ENCODE measurements at regions not wholly inside any gene's neighbourhood (a gene's known extent, or its start where the extent isn't known, plus 50 kb on each side); places are given as distances from the start of the nearest gene placed in this dataset.

DNA sequence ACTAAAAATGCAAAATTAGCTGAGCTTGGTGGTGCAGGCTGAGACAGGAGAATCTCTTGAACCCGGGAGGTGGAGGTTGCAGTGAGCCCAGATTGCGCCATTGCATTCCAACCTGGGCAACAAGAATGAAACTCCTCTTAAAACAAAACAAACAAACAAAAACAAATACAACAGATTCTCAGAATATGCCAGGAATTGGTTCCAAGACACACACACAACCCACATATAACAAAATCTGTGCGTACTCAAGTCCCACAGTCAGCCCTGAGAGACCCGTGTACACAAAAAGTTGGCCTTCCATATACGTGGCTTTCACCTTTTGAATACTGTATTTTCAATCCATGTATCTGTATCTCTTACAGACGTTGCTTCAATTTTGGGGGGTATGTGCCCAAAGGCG lies 98.9 kb upstream of the MARCKS start:
- Histone ChIP-seq H3K4me1 (peaks cover 5 to 6% (median 5%) of the 10 kb centered on the region in 4 donors), H3K4me3 (no peak overlapping the region), H3K27me3 (no peaks in the 10 kb centered on the region), H3K36me3 (no peaks in the 10 kb centered on the region), H3K27ac (peak overlapping the region in 1 of 4 donors; percentile 1), H3K9me3 (no peaks in the 10 kb centered on the region)
- ATAC-seq (ENCODE audit: low FRiP score in 2 of 2), result no peak
- WGBS, 2 donors, result 72 to 78% methylated on average over 7 of the region's 7 CpGs
- TF ChIP-seq POLR2A (IDR thresholded peaks at IDR 0.05) (no peak), POLR2AphosphoS5 (IDR thresholded peaks at IDR 0.05) (no peak), CTCF (IDR thresholded peaks at IDR 0.05) (no peak)
- no peak for DNase-seq

DNA sequence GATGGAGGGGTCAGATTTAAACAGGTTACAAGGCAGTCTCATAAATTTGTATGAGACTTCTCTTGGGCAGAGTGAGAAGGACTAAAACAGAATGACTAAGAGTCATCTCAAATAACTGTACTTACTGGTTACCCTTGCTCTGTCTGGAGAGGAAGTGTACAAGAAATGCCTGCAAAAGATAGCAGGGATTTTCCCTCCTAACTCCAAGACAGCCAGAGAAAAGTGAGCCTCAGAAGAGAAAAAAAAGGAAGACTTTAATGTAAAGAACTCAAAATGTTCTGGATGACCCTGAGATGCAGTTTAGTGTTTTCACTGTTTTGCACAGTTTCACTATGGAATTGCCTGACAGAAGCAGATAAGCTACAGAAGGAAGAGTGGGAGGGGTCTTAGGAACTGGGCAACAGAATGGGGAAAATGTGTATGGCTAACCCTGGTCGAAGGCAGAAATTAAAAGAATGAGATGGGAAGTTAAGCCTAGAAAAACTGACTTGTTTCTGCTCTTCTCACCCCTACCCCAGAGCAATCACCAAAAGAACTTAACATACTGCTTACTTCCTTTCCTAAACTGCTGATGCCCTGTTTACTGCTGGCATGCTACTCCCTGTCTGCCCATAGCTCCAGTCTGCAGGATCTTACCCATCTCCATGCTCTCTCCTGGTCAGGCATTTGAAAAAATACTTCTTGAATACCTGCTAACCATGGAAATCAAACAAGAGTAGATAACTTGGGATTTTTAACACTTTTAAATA lies 98.1 kb upstream of the MARCKS start:
- Histone ChIP-seq H3K4me3 (no peak overlapping the region), H3K36me3 (no peaks in the 10 kb centered on the region), H3K9me3 (no peaks in the 10 kb centered on the region), H3K4me1 (peaks cover 5 to 12% (median 7%) of the 10 kb centered on the region in 4 donors), H3K27ac (peak overlapping the region in 2 of 4 donors; percentile 23 to 31), H3K27me3 (no peaks in the 10 kb centered on the region)
- DNase-seq (no peak), ATAC-seq (ENCODE audit: low FRiP score in 2 of 2) (no peak)
- 48 to 67% methylated on average over 1 of the region's 1 CpG for WGBS, 2 donors
- TF ChIP-seq POLR2AphosphoS5 (IDR thresholded peaks at IDR 0.05) (no peak), POLR2A (IDR thresholded peaks at IDR 0.05) (no peak), CTCF (IDR thresholded peaks at IDR 0.05) (no peak), EP300 (IDR thresholded peaks at IDR 0.05) (no peak)

DNA sequence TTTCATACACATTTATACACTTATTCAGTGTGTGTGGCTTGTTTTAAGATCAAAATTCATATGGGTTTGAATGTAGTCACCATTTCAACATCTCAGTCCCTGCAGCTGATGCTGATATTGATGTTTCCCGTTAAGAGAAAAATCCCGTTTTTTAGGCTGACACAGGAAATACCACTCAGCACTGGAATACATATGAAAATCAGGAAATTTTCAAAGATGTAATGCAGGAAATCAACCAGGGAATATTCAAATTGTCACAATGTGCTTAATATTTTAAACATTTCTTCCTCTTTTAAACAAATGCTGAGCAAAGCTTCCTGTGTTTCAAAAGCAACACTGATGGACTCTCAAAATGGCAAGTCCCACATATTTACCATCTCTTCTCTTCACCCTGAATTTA lies 94.5 kb upstream of the MARCKS start:
- no peaks in the 10 kb centered on the region for H3K9me3 ChIP-seq

GRCh38 chr6:113763311-113763766 lies 93.8 kb upstream of the MARCKS start:
- no peaks in the 10 kb centered on the region for H3K9me3 ChIP-seq
- no peaks in the 10 kb centered on the region for H3K27me3 ChIP-seq
- H3K36me3 ChIP-seq, result no peaks in the 10 kb centered on the region
- peaks cover 0 to 12% (median 7%) of the 10 kb centered on the region in 4 donors for H3K4me1 ChIP-seq
- H3K4me3 ChIP-seq, result no peak overlapping the region
- DNase-seq, result no peak
- WGBS, 2 donors, result 81 to 82% methylated on average over 1 of the region's 1 CpG
- ATAC-seq (ENCODE audit: low FRiP score in 2 of 2), result no peak
- peak overlapping the region; percentile 35 to 75 (median 59) for H3K27ac ChIP-seq
- no peak for TF ChIP-seq EP300 (IDR thresholded peaks at IDR 0.05)
- TF ChIP-seq CTCF (IDR thresholded peaks at IDR 0.05), result no peak
- no peak for TF ChIP-seq POLR2AphosphoS5 (IDR thresholded peaks at IDR 0.05)
- TF ChIP-seq POLR2A (IDR thresholded peaks at IDR 0.05), result no peak

More for the DNA sequence above, 94.5 kb upstream of the MARCKS start:
- Histone ChIP-seq H3K27me3 (no peaks in the 10 kb centered on the region), H3K4me1 (peaks cover 0 to 12% (median 7%) of the 10 kb centered on the region in 4 donors), H3K36me3 (no peaks in the 10 kb centered on the region), H3K4me3 (no peak overlapping the region), H3K27ac (peak overlapping the region in 2 of 4 donors; percentile 63 to 75)
- ATAC-seq (ENCODE audit: low FRiP score in 2 of 2) (no peak), DNase-seq (no peak)
- no peak for TF ChIP-seq POLR2A (IDR thresholded peaks at IDR 0.05)
- 31 to 37% methylated on average over 2 of the region's 2 CpGs for WGBS, 2 donors

- no peak for TF ChIP-seq POLR2A (IDR thresholded peaks at IDR 0.05)
- peak in 1 of 2 donors; percentile 39 for TF ChIP-seq POLR2AphosphoS5 (IDR thresholded peaks at IDR 0.05)
- Histone ChIP-seq H3K36me3 (no peaks in the 10 kb centered on the region), H3K4me1 (peaks cover 0 to 9% (median 6%) of the 10 kb centered on the region in 4 donors), H3K9me3 (no peaks in the 10 kb centered on the region), H3K4me3 (no peak overlapping the region), H3K27ac (peak overlapping the region; percentile 35 to 75 (median 59)), H3K27me3 (no peaks in the 10 kb centered on the region)
- peak in 1 of 2 donors; percentile 64 for ATAC-seq (ENCODE audit: low FRiP score in 2 of 2)
- WGBS, 2 donors, result 58 to 65% methylated on average over 2 of the region's 2 CpGs
- DNase-seq, result peak in 1 of 2 donors; percentile 31
Measured at GRCh38 chr6:113763876-113764275, 93.3 kb upstream of the MARCKS start.

DNA sequence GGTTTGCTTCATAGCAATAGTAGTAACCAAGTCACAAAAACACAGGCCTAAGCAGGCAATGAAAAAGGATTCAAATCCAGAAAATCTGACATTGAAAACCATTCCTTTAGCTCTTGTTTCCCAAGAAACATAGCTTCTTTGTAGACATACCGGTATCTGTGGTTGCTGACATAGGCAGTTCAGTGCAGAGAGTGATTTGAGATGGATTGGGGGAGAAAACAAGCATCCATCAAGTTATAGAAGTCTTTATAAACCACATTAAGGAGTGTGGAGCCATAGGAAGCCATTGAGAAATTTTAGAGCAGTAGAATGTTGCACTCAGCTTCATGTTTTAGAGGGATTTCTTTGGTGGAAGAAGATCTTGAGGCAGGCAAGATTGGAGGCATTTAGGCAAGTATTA lies 91.2 kb upstream of the MARCKS start:
- H3K9me3 ChIP-seq, result no peaks in the 10 kb centered on the region
- 88 to 94% methylated on average over 1 of the region's 1 CpG for WGBS, 2 donors
- no peak for DNase-seq
- H3K4me3 ChIP-seq, result no peak overlapping the region
- ATAC-seq (ENCODE audit: low FRiP score in 2 of 2), result no peak
- H3K27ac ChIP-seq, result no peak overlapping the region
- H3K4me1 ChIP-seq, result peaks cover 0 to 8% (median 2%) of the 10 kb centered on the region in 4 donors
- H3K27me3 ChIP-seq, result no peaks in the 10 kb centered on the region
- TF ChIP-seq EP300 (IDR thresholded peaks at IDR 0.05), result no peak
- no peak for TF ChIP-seq POLR2A (IDR thresholded peaks at IDR 0.05)
- TF ChIP-seq POLR2AphosphoS5 (IDR thresholded peaks at IDR 0.05), result no peak
- no peaks in the 10 kb centered on the region for H3K36me3 ChIP-seq
